Body of pancreas (tissue), 4 donors: ENCODE measurements at regions not wholly inside any gene's neighbourhood (a gene's known extent, or its start where the extent isn't known, plus 50 kb on each side); places are given as distances from the start of the nearest gene placed in this dataset.

ENCODE experiments used
- POLR2A ChIP-seq, 3 donors: fragments of 450-650 bp; IDR thresholded peaks; one replicate each; pipeline ENCODE4 v1.6.1; 2016; ENCODE audit warnings: antibody characterized with exemption in 3 of 3, mild to moderate bottlenecking in 2 of 3
- TF ChIP-seq, protein P1 (sequence below), 7 experiments: fragments of 450-650 bp in 4 of 7; fragments of 200-600 bp in 3 of 7; sonication (generic) in 3 of 7; IDR thresholded peaks; one replicate each; pipeline ENCODE4 v1.5.1; 2016 to 2019; ENCODE audit warnings: antibody characterized with exemption in 7 of 7

DNA sequence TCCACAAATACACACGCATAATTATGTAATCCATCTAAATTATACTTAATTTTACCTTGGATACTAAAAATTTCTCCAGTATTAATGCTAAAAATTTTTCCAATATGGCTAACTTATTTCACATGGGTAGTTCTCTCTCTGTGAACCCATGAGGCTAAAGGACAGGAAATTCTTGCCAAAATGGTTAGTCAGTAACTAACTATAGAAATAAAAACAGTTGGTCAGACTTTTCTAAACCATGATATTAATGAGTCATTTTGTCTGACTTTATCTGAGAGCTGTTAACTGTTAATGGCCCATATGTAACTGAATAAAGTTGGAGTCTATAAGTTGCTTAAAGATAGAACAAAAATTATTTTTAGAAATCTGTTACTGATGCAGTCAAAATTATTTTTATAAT lies 549.4 kb downstream of the TLL1 start:
- TF ChIP-seq, protein P1, sequence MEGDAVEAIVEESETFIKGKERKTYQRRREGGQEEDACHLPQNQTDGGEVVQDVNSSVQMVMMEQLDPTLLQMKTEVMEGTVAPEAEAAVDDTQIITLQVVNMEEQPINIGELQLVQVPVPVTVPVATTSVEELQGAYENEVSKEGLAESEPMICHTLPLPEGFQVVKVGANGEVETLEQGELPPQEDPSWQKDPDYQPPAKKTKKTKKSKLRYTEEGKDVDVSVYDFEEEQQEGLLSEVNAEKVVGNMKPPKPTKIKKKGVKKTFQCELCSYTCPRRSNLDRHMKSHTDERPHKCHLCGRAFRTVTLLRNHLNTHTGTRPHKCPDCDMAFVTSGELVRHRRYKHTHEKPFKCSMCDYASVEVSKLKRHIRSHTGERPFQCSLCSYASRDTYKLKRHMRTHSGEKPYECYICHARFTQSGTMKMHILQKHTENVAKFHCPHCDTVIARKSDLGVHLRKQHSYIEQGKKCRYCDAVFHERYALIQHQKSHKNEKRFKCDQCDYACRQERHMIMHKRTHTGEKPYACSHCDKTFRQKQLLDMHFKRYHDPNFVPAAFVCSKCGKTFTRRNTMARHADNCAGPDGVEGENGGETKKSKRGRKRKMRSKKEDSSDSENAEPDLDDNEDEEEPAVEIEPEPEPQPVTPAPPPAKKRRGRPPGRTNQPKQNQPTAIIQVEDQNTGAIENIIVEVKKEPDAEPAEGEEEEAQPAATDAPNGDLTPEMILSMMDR (IDR thresholded peaks at IDR 0.05): no peak
- TF ChIP-seq POLR2A (IDR thresholded peaks at IDR 0.05): no peak
